H9 (cell line): ENCODE measurements at regions not wholly inside any gene's neighbourhood (a gene's known extent, or its start where the extent isn't known, plus 50 kb on each side); places are given as distances from the start of the nearest gene placed in this dataset.

Source experiments
- DNase-seq: peaks from one replicate; pipeline ENCODE4 v3.0.0-alpha.2; 2017
- H2AFZ ChIP-seq: one replicate; pipeline ENCODE4 v1.6.1; 2013; ENCODE audit warnings: mild to moderate bottlenecking, low read length, control low read depth, moderate library complexity
- H2AK5ac ChIP-seq: 2 replicates; pipeline ENCODE4 v1.6.1; 2013; ENCODE audit warnings: low read length, control low read depth, mixed read lengths; ENCODE audit not compliant: insufficient read length
- H2BK120ac ChIP-seq: one replicate; pipeline ENCODE4 v1.6.1; 2013; ENCODE audit warnings: low read depth, mild to moderate bottlenecking, low read length, control low read depth, inconsistent platforms; ENCODE audit not compliant: poor library complexity, severe bottlenecking
- H2BK12ac ChIP-seq: 2 replicates; pipeline ENCODE4 v1.6.1; 2013; ENCODE audit warnings: low read length, control low read depth, mixed read lengths, low read depth; ENCODE audit not compliant: insufficient read length
- H2BK15ac ChIP-seq: 2 replicates; pipeline ENCODE4 v1.6.1; 2013; ENCODE audit warnings: low read depth, low read length, control low read depth
- H2BK20ac ChIP-seq: one replicate; pipeline ENCODE4 v1.6.1; 2013; ENCODE audit warnings: low read depth, mild to moderate bottlenecking, low read length, control low read depth, inconsistent platforms; ENCODE audit not compliant: poor library complexity, severe bottlenecking
- H2BK5ac ChIP-seq: 2 replicates; pipeline ENCODE4 v1.6.1; 2013; ENCODE audit warnings: low read length, control low read depth, mixed read lengths; ENCODE audit not compliant: insufficient read length
- H3K14ac ChIP-seq: 2 replicates; pipeline ENCODE4 v1.6.1; 2013; ENCODE audit warnings: low read length, control low read depth; ENCODE audit not compliant: insufficient read depth
- H3K18ac ChIP-seq: 2 replicates; pipeline ENCODE4 v1.6.1; 2013; ENCODE audit warnings: low read depth, mild to moderate bottlenecking, mixed read lengths, low read length, control low read depth; ENCODE audit not compliant: insufficient read length
- H3K23ac ChIP-seq: 2 replicates; pipeline ENCODE4 v1.6.1; 2013; ENCODE audit warnings: low read length, control low read depth, mixed read lengths, low read depth; ENCODE audit not compliant: insufficient read length
- H3K23me2 ChIP-seq: 2 replicates; pipeline ENCODE4 v1.6.1; 2013; ENCODE audit warnings: low read depth, mild to moderate bottlenecking, mixed read lengths, low read length, control low read depth; ENCODE audit not compliant: insufficient read length, poor library complexity, severe bottlenecking
- H3K27ac ChIP-seq: 2 replicates; pipeline ENCODE4 v1.5.1; 2013; ENCODE audit warnings: low read length, control low read depth, mixed read lengths, low read depth; ENCODE audit not compliant: insufficient read length
- H3K27me3 ChIP-seq: 2 replicates; pipeline ENCODE4 v1.6.1; 2013; ENCODE audit warnings: low read length, control low read depth, inconsistent platforms; ENCODE audit not compliant: insufficient read depth
- H3K4ac ChIP-seq: 2 replicates; pipeline ENCODE4 v1.6.1; 2013; ENCODE audit warnings: low read depth, mild to moderate bottlenecking, control low read depth, inconsistent platforms, low read length, moderate library complexity
- H3K4me1 ChIP-seq: 2 replicates; pipeline ENCODE4 v1.6.1; 2013; ENCODE audit warnings: low read length, control low read depth, inconsistent platforms; ENCODE audit not compliant: insufficient read depth
- H3K4me2 ChIP-seq: 2 replicates; pipeline ENCODE4 v1.6.1; 2013; ENCODE audit warnings: low read length, control low read depth, mixed read lengths; ENCODE audit not compliant: insufficient read length, insufficient read depth
- H3K56ac ChIP-seq: 2 replicates; pipeline ENCODE4 v1.6.1; 2013; ENCODE audit warnings: low read depth, mild to moderate bottlenecking, mixed read lengths, low read length, control low read depth; ENCODE audit not compliant: insufficient read length
- H3K79me1 ChIP-seq: 2 replicates; pipeline ENCODE4 v1.6.1; 2013; ENCODE audit warnings: low read depth, mild to moderate bottlenecking, moderate library complexity, low read length, control low read depth, inconsistent platforms; ENCODE audit not compliant: insufficient read depth, poor library complexity, severe bottlenecking
- H3K79me2 ChIP-seq: 2 replicates; pipeline ENCODE4 v1.6.1; 2013; ENCODE audit warnings: low read length, control low read depth, inconsistent platforms; ENCODE audit not compliant: insufficient read depth
- H3K9ac ChIP-seq: 2 replicates; pipeline ENCODE4 v1.6.1; 2013; ENCODE audit warnings: low read length, control low read depth, mixed read lengths; ENCODE audit not compliant: insufficient read length; ENCODE audit errors: extremely low read depth
- H3K9me3 ChIP-seq: one replicate; pipeline ENCODE4 v1.6.1; 2013; ENCODE audit warnings: low read depth, low read length, inconsistent platforms; ENCODE audit not compliant: control insufficient read depth
- H3T11ph ChIP-seq: one replicate; pipeline ENCODE4 v1.6.1; 2013; ENCODE audit warnings: mild to moderate bottlenecking, low read length, control low read depth, inconsistent platforms
- H4K20me1 ChIP-seq: one replicate; pipeline ENCODE4 v1.6.1; 2013; ENCODE audit not compliant: control insufficient read depth, insufficient read length, insufficient read depth
- H4K5ac ChIP-seq: 2 replicates; pipeline ENCODE4 v1.6.1; 2013; ENCODE audit warnings: low read depth, mild to moderate bottlenecking, mixed read lengths, low read length, control low read depth; ENCODE audit not compliant: insufficient read length
- H4K8ac ChIP-seq: replicated peaks from 2 replicates; pipeline ENCODE4 v1.6.1; 2013; ENCODE audit warnings: low read length, control low read depth, mixed read lengths, low read depth; ENCODE audit not compliant: insufficient read length
- H4K91ac ChIP-seq: 2 replicates; pipeline ENCODE4 v1.6.1; 2013; ENCODE audit warnings: low read depth, mild to moderate bottlenecking, moderate library complexity, mixed read lengths, low read length, control low read depth; ENCODE audit not compliant: insufficient read length
- H3K27ac Mint-ChIP-seq, 3 experiments: 2 replicates in 2 of 3; 3 replicates in 1 of 3; pipeline ENCODE4 v1.8.0; 2020 to 2021; ENCODE audit warnings: mixed read lengths in 3 of 3, mild to moderate bottlenecking in 1 of 3, moderate library complexity in 1 of 3
- H3K27me3 Mint-ChIP-seq: 2 replicates; pipeline ENCODE4 v1.8.0; 2021; ENCODE audit warnings: low read depth, mild to moderate bottlenecking, moderate library complexity, mixed read lengths
- H3K36me3 Mint-ChIP-seq, 3 experiments: 2 replicates in 2 of 3; 3 replicates in 1 of 3; pipeline ENCODE4 v1.8.0; 2020 to 2021; ENCODE audit warnings: low read depth in 3 of 3, mixed read lengths in 3 of 3; ENCODE audit not compliant: insufficient read depth in 1 of 3
- H3K4me1 Mint-ChIP-seq, 2 experiments: 2 replicates each; pipeline ENCODE4 v1.8.0; 2020; ENCODE audit warnings: mixed read lengths in 2 of 2
- H3K4me3 Mint-ChIP-seq, 2 experiments: 2 replicates in 1 of 2; 3 replicates in 1 of 2; pipeline ENCODE4 v1.8.0; 2020 to 2021; ENCODE audit warnings: mild to moderate bottlenecking in 2 of 2, mixed read lengths in 2 of 2, moderate library complexity in 1 of 2
- H3K9me3 Mint-ChIP-seq, 2 experiments: 2 replicates in 1 of 2; 3 replicates in 1 of 2; pipeline ENCODE4 v1.8.0; 2020; ENCODE audit warnings: mild to moderate bottlenecking in 2 of 2, mixed read lengths in 2 of 2, moderate library complexity in 1 of 2
- CTCF ChIP-seq: fragments of 200-600 bp; sonication (generic); conservative IDR thresholded peaks from 3 replicates; pipeline ENCODE4 v1.8.0; 2021; ENCODE audit warnings: antibody characterized with exemption, mild to moderate bottlenecking
- WGBS: extraction: QIAGEN DNeasy Blood & Tissue Kit; methylation state at CpG from one replicate; pipeline ENCODE4 v1.1.7; 2013; ENCODE audit warnings: missing lambda C conversion rate, low lambda C conversion rate, mixed read lengths; ENCODE audit not compliant: insufficient read length; ENCODE audit errors: extremely low coverage; 5-methylcytosine and 5-hydroxymethylcytosine counted together

GRCh38 chr3:66907136-66907535 is 91.0 kb upstream of the KBTBD8 start:
- Histone ChIP-seq H3K56ac (no peak overlapping the region), H2BK20ac (no peak overlapping the region), H2AK5ac (no peak overlapping the region), H3K14ac (no peak overlapping the region), H3K27ac (no peak overlapping the region), H3T11ph (no peak overlapping the region), H2BK15ac (no peak overlapping the region), H3K4ac (no peak overlapping the region), H3K18ac (no peak overlapping the region), H2BK120ac (no peak overlapping the region), H3K79me1 (no peaks in the 10 kb centered on the region), H3K4me1 (no peaks in the 10 kb centered on the region), H4K91ac (no peak overlapping the region), H3K9ac (no peak overlapping the region), H2BK12ac (no peak overlapping the region), H4K8ac (no peak overlapping the region), H3K23ac (no peak overlapping the region), H2BK5ac (no peak overlapping the region), H3K9me3 (no peaks in the 10 kb centered on the region), H3K23me2 (no peaks in the 10 kb centered on the region), H2AFZ (no peak overlapping the region), H3K4me2 (no peak overlapping the region), H4K5ac (no peak overlapping the region), H4K20me1 (no peaks in the 10 kb centered on the region), H3K27me3 (no peaks in the 10 kb centered on the region), H3K79me2 (no peaks in the 10 kb centered on the region)
- no peak overlapping the region for H3K27ac Mint-ChIP-seq
- DNase-seq = no peak
- H3K9me3 Mint-ChIP-seq = peaks cover 0 to 5% of the 10 kb centered on the region in 2 experiments; a peak in 4 of 5 replicates
- no peaks in the 10 kb centered on the region for H3K4me1 Mint-ChIP-seq
- no peak overlapping the region for H3K4me3 Mint-ChIP-seq
- no CpG with 5 or more reads among the region's 3 CpGs for WGBS
- no peaks in the 10 kb centered on the region; the same call in 1 of the 2 replicates for H3K27me3 Mint-ChIP-seq
- no peak for TF ChIP-seq CTCF
- H3K36me3 Mint-ChIP-seq = no peaks in the 10 kb centered on the region; a peak in 1 of 7 replicates
